Hematopoietic multipotent progenitor cell treated with erythropoietin and hydrocortisone succinate and interleukin-3 and kit ligand, for 8 days (in vitro differentiated cells): ENCODE measurements at regions not wholly inside any gene's neighbourhood (a gene's known extent, or its start where the extent isn't known, plus 50 kb on each side); places are given as distances from the start of the nearest gene placed in this dataset.

Experiments used
- DNase-seq: peaks from one replicate; pipeline ENCODE4 v3.0.0-alpha.2; 2015

GRCh38 chr13:78420814-78421213 is 182.5 kb downstream of the POU4F1 start:
- DNase-seq = no peak

- DNase-seq = no peak
These were observed 189.3 kb downstream of the POU4F1 start for GRCh38 chr13:78413887-78414553.

DNA sequence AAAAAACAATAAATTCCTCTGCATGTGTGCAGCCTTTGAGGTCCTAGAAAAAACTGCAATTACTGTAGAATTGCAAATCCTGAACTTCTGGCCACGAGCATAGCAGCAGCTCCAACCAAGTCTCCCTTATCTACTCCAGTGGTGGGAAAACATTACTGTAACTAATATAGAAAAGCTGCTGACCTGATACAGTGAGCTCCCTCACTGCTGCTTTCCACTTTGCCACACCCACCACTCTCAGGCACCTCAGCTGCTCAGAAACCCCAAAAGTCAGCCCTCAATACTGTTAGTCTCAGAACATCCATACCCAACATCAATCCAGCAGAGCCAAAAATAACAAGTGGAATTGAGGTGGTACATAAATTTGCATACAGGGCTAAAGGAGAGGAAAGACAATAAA is 192.5 kb downstream of the POU4F1 start:
- DNase-seq = no peak

DNA sequence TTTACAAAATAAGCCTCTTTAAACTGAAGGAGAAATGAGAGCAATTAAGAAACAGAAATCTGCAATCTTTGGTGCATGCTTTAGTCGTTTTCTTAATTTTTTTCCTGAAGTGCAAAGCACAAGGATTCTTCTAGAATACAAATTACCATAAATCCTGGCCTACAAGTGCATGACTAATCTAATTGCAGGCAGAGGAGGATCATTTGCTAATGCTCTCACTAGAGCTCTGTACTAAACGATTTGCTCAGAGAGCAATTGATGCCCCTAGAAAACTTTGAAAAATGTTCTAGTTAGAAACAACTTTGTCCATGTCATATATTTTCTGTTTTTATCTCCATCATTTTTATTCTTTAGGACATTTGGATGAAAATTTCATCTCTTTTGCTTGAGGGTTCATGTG is 193.2 kb downstream of the POU4F1 start:
- no peak for DNase-seq

- DNase-seq = no peak
These were observed 194.2 kb downstream of the POU4F1 start for GRCh38 chr13:78409172-78409571.

DNA sequence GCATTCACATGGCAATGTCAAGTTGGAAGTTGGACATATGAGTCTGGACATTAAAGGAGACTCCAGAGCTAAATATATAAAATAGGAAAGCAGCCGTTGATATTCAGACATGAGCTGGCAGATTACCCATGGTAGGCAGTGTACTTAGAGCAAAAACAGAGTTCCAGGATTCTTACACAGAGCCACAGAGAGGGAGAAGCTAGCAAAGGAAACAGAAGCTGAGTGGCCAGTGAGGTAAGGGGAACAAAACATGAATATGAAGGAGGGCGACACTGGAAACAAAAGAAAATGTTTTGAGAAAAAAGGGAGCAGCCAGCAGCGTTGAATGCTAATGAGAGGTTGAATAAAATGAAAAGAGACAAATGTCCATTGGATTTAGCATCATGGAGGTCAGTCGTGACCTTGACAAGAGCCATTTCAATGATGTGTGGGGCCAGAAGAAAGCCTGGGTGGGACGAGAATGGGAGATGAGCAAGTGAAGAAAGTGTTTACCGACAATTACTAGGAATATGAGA is 198.4 kb downstream of the POU4F1 start:
- DNase-seq = no peak

DNA sequence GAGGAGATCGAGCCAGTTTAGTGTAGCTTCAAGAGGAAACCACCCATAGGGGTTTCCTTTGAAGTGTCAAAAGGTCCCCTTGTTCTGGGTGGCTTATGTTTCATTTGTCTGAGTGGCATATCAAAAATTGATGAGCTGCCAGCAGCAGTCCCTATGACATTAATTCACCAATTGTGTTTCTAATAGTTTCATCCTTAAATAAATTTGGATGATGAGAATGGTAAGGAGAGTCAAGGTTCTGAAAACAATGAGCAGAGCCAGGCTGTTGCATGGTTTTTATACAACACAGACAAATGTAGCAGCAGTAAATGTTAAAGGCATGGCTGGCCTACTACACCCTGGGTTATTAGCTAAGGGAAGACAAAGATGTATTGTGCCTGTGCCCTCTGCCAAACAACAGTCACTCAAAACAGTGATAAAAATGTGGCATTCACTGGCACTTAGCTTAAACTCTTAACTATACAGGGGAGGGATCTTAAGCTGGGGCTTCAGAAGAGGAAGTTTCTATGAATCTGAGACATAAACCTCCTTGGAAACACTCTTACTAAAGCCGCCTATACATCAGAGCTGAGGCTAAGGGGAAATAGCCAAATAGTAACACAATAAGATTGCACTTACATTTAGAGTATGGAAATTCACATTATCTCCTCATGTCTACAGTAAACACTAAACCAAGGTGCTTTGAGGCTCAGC is 200.5 kb downstream of the POU4F1 start:
- no peak for DNase-seq

DNA sequence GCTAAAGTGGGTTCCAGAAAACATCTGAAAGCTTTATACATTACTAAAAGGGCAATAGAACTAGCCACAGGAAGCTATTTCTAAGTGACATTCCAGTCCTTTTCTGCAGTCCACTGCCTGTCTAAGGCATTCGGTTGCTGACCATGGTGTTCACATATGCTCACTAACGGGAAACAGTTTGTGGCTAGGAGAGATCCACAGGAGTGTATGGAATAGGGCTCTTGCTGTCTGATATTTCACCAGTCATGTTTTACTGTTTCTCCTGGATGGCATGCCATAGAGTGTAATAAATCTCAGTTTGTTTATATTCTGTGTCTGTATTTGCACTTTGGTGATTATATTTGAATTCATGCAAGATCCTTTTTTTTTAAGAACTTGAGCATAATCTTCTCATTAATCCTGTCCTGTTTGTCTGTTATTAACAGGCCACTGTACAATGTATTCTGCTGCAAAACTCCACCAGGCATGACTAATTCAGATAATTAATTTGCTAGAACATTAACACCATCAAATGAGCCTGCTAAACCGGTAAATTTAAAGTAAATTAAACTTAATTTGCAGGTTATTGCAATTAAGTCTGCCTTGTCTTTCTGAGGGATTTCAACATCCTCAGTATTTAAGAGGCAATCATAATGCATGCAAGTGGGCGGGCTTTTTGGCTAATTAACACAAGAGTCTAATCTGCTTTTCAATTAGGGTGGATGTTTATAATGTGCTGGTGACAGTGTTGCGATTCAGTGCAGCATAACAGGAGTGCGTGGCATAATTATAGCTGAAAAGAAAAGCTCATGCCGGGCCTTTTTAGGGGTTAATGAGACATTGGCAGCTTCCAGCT is 201.3 kb downstream of the POU4F1 start:
- no peak for DNase-seq

DNA sequence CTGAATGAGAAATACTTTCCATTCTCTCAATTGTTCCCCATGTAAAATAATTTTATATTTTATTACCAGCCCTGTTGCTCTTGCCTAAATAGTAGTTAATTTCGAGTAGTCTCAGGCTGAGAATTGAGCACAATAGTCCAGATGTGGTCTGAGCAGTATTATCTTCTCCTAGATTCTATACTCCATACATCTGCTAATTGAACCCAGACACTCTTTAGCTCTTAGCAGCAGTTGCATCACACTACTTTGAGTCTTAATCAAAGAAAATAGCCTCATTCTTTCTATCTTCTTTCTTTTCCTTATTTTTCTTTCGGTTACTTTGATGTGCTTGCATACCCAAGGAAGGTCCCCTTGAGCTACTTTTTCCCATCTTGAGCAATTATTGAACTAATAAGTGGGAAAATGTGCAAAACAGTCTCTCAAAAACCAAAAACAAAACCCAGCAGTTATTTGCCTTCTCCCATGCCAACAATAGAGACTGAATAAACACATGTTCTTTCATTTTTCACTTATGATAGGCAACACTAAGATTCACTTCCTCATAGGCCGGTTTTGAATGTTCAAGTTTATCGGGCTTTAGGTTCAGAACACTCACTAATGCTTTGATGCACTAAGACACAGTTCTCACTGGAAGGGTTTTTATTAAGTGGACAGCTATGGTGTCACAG is 204.5 kb downstream of the POU4F1 start:
- DNase-seq = no peak

- no peak for DNase-seq
These were observed 209.8 kb downstream of the POU4F1 start for GRCh38 chr13:78393286-78394142.

DNA sequence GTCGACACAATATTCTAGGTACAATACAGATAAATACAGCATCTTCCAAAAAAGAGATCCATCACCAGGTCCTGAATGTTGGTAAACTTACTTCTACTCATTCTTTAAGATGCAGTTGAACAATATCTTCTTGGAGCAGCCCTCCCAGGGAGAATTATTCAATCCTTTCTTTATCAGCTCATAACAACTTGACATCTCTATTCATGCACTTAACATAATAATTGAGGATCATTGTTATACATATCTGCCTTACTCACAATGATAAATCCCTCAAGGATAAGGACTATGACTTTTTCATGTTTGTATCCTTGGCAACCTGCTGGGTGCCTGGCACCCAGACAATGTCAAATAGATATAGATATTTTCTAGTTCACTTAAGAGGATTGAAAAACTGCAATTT is 219.5 kb downstream of the POU4F1 start:
- DNase-seq = no peak

GRCh38 chr13:78383071-78383484 is 220.3 kb downstream of the POU4F1 start:
- no peak for DNase-seq

- DNase-seq = no peak
These were observed 220.9 kb downstream of the POU4F1 start for GRCh38 chr13:78382491-78382890.

DNA sequence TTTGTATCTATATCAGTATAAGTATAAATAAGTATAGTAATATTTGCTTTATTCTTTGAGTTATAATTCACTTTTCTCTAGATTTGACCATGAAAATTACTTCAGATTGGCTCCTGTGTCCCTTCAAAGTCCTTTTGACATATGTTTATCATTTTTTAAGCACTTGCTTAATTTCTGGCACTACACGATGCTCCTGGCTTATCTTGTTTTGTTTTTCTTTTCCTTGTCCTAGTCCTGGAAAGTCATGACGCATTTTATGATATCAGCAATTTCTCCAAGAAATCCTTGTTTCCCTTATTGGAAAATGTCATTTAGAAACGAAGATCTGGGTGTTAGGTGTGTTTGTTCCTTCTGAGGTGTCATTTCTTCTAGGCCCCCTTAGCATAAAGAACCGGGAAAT is 226.5 kb downstream of the POU4F1 start:
- no peak for DNase-seq

GRCh38 chr13:78376033-78376432 is 227.3 kb downstream of the POU4F1 start:
- DNase-seq = no peak

- no peak for DNase-seq
These were observed 230.8 kb downstream of the POU4F1 start for GRCh38 chr13:78372581-78372980.

DNA sequence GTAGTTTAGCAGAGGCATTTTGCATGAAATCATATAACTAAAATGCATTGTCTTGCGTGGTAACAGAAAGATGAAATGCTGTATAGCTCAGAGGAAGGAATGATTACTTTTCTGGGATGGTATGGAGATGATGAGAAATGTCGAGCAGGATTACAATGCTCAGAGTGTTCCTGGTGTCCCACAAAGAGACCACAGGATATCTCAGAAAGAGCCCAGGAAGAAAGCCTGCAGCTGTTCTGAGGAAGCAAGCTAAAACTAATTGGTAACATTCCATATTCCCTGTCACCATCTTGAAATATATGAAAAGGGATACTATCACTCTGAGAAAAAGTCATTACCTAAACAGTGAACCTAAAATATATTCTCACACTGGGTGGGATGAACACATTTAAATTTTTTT is 233.1 kb downstream of the POU4F1 start:
- no peak for DNase-seq

DNA sequence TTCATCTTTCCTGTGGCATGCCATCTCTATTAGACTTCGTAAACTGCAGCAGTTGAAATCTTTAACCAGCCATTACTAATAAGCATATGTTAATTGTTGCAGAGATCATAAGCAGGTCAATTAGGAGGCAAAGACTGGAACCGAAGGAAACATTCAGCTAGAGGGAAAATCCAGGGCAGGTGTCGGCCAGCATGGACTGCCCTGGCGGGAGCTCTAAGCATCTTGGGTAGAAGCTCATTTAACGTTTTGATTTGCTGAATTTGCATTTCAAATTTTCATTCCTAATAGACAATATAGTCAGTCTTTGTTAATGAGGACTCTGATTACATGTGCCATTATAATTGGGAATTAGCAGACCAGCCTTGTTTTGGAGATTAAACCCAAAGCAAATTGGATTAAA is 238.6 kb downstream of the POU4F1 start:
- DNase-seq = no peak

DNA sequence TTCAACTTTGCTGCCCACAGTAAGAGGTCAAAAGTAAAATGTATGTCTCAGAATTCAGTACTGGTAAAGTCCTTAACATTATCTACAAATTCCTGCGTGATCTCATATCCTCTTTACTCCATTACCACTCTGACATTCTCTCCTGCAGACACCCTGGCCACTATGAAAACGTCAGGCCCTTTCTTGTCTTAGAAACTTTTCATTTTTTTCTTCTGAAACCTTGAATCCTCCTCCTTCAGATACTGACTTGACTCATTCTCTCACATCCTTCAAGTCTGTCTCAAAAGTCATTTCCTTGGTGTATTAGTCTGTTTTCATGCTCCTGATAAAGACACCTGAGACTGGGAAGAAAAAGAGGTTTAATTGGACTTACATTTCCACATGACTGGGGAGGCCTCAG is 262.3 kb downstream of the POU4F1 start:
- no peak for DNase-seq

DNA sequence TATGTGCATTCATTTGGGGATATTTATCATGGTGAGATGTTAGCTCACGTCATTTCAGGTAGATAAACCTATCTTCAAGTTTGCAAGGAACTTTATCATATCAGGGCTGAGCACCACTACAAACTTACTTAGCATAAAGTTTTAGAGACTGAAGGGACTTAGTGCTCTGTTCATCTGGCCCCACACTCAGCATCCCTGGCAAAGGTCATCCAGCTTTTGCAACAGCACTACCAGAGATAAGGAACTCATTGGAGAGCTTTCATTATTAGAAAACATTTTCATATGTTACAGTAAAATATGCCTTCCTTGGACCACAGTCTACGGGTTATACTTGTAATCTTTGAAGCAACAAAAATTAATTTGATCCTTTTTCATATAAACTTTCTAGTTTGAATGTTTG is 263.4 kb downstream of the POU4F1 start:
- DNase-seq = no peak

GRCh38 chr13:78334059-78334458 is 269.3 kb downstream of the POU4F1 start:
- no peak for DNase-seq

GRCh38 chr13:78326633-78327032 is 276.7 kb downstream of the POU4F1 start:
- DNase-seq = no peak
